A549 (cell line): ENCODE measurements at regions not wholly inside any gene's neighbourhood (a gene's known extent, or its start where the extent isn't known, plus 50 kb on each side); places are given as distances from the start of the nearest gene placed in this dataset.
"Not testable (repeated sequence)": the region's sequence is repeated elsewhere in the genome, so short reads cannot be mapped to it uniquely, and the experiment has no call there.

Source experiments
- ATAC-seq, 2 experiments: fragments of 200-7000 bp in 1 of 2; fragments of >200 bp in 1 of 2; cut with Nextera tagmentation in 1 of 2; cut with Tn5 transposase in 1 of 2; 3 replicates each; pipeline versions ENCODE4 v1.8.0 to v1.9.1; 2018 to 2020; ENCODE audit warnings: mild to moderate bottlenecking in 1 of 2, moderate library complexity in 1 of 2
- CTCF ChIA-PET: fragments of 300-600 bp; sonication (Branson Sonifier 250); formaldehyde crosslinking; extraction: SDS; loops from one replicate; lab custom pipeline; 2021; ENCODE audit warnings: antibody characterized with exemption, inconsistent platforms; lab: Yijun Ruan, JAX
- POLR2A ChIA-PET: fragments of 350-600 bp; formaldehyde crosslinking; extraction: SDS; loops from one replicate; lab custom pipeline; 2021; ENCODE audit warnings: antibody characterized with exemption, inconsistent platforms; lab: Yijun Ruan, JAX
- DNase-seq, 2 experiments: peaks; one replicate each; pipeline versions ENCODE4 v3.0.0 to v3.0.0-alpha.2; 2011 to 2016; ENCODE audit warnings: low read depth in 1 of 2, low spot score in 1 of 2
- FAIRE-seq: peaks from 2 replicates; lab custom pipeline; 2011; peaks lifted over from hg19 to GRCh38; lab: Jason Lieb, UNC
- H3K27ac ChIP-seq, 2 experiments: fragments of >200 bp; sonication (Bioruptor Twin); formaldehyde crosslinking; 3 replicates each; pipeline ENCODE4 v1.5.1; 2016 to 2017
- H3K4me1 ChIP-seq: fragments of >200 bp; sonication (Bioruptor Twin); formaldehyde crosslinking; 3 replicates; pipeline ENCODE4 v1.6.1; 2016
- H3K4me2 ChIP-seq: fragments of >200 bp; sonication (Bioruptor Twin); formaldehyde crosslinking; 3 replicates; pipeline ENCODE4 v1.6.1; 2016
- H3K4me3 ChIP-seq: fragments of >200 bp; sonication (Bioruptor Twin); formaldehyde crosslinking; 3 replicates; pipeline ENCODE4 v1.5.1; 2016
- H3K9me3 ChIP-seq: fragments of >200 bp; sonication (Bioruptor Twin); formaldehyde crosslinking; 3 replicates; pipeline ENCODE4 v1.6.1; 2016
- BHLHE40 ChIP-seq: IDR thresholded peaks from 2 replicates; pipeline ENCODE4 v1.6.1; 2012; ENCODE audit warnings: low read depth, low read length, inconsistent platforms
- CHD4 ChIP-seq: fragments of 200-600 bp; sonication (generic); IDR thresholded peaks from 2 replicates; pipeline ENCODE4 v1.6.1; 2016; ENCODE audit warnings: antibody characterized with exemption, mild to moderate bottlenecking, borderline replicate concordance
- EHF ChIP-seq: fragments of 250-450 bp; sonication (Bioruptor Pico); IDR thresholded peaks from 2 replicates; pipeline ENCODE4 v1.5.0; 2020; ENCODE audit warnings: mild to moderate bottlenecking
- FOSL2 ChIP-seq, 2 experiments: fragments of 450-650 bp in 1 of 2; fragments of >200 bp in 1 of 2; sonication (Bioruptor Twin) in 1 of 2; formaldehyde crosslinking; IDR thresholded peaks; 2 replicates each; pipeline versions ENCODE4 v1.5.0 to v1.6.1; 2016 to 2020; ENCODE audit warnings: mild to moderate bottlenecking in 1 of 2, moderate library complexity in 1 of 2
- FOXS1 ChIP-seq: fragments of 250-450 bp; sonication (Bioruptor Pico); IDR thresholded peaks from 2 replicates; pipeline ENCODE4 v1.5.0; 2020; ENCODE audit warnings: mild to moderate bottlenecking, moderate library complexity
- GATA3 ChIP-seq: IDR thresholded peaks from 2 replicates; pipeline ENCODE4 v1.6.1; 2012; ENCODE audit warnings: borderline replicate concordance
- HES2 ChIP-seq: fragments of >200 bp; sonication (Bioruptor Twin); formaldehyde crosslinking; IDR thresholded peaks from 2 replicates; pipeline ENCODE4 v1.6.1; 2016
- HEYL ChIP-seq: fragments of 250-450 bp; sonication (Bioruptor Pico); IDR thresholded peaks from 2 replicates; pipeline ENCODE4 v1.8.0; 2021; ENCODE audit warnings: mild to moderate bottlenecking, moderate library complexity
- HMGXB4 ChIP-seq: fragments of 250-450 bp; sonication (Bioruptor Pico); IDR thresholded peaks from 2 replicates; pipeline ENCODE4 v1.5.0; 2021; ENCODE audit warnings: mild to moderate bottlenecking, moderate library complexity, borderline replicate concordance
- HOXA7 ChIP-seq: fragments of 250-450 bp; sonication (Bioruptor Pico); IDR thresholded peaks from 2 replicates; pipeline ENCODE4 v1.5.0; 2020; ENCODE audit warnings: mild to moderate bottlenecking, moderate library complexity
- HOXB5 ChIP-seq: fragments of 250-450 bp; sonication (Bioruptor Pico); IDR thresholded peaks from 2 replicates; pipeline ENCODE4 v1.5.0; 2020; ENCODE audit warnings: mild to moderate bottlenecking, moderate library complexity
- MAFK ChIP-seq: fragments of 450-650 bp; IDR thresholded peaks from 2 replicates; pipeline ENCODE4 v1.6.1; 2014; ENCODE audit not compliant: partially characterized antibody
- MAZ ChIP-seq: fragments of 150-350 bp; IDR thresholded peaks from 2 replicates; pipeline ENCODE4 v1.6.1; 2014; ENCODE audit warnings: antibody characterized with exemption, low read depth, low read length, borderline replicate concordance
- NFE2L2 ChIP-seq: fragments of 150-350 bp; conservative IDR thresholded peaks from 2 replicates; pipeline ENCODE4 v1.6.1; 2014; ENCODE audit warnings: low read length
- NPAS2 ChIP-seq: fragments of 250-450 bp; sonication (Bioruptor Pico); IDR thresholded peaks from 2 replicates; pipeline ENCODE4 v1.8.0; 2022; ENCODE audit warnings: mild to moderate bottlenecking, moderate library complexity, borderline replicate concordance
- POLR2A ChIP-seq: IDR thresholded peaks from 2 replicates; pipeline ENCODE4 v1.6.1; 2012; ENCODE audit warnings: mild to moderate bottlenecking, low read length
- RAD21 ChIP-seq, 2 experiments: fragments of >200 bp in 1 of 2; sonication (Bioruptor Twin) in 1 of 2; formaldehyde crosslinking in 1 of 2; IDR thresholded peaks in 1 of 2; conservative IDR thresholded peaks in 1 of 2; 2 replicates in 1 of 2; 3 replicates in 1 of 2; pipeline ENCODE4 v1.6.1; 2012 to 2018; ENCODE audit warnings: inconsistent platforms in 1 of 2
- RARB ChIP-seq: fragments of 250-450 bp; sonication (Bioruptor Pico); IDR thresholded peaks from 2 replicates; pipeline ENCODE4 v1.8.0; 2021; ENCODE audit warnings: mild to moderate bottlenecking, moderate library complexity
- REST ChIP-seq: fragments of 200-600 bp; sonication (generic); IDR thresholded peaks from 2 replicates; pipeline ENCODE4 v1.6.1; 2016; ENCODE audit warnings: antibody characterized with exemption, mild to moderate bottlenecking, moderate library complexity
- ZFP36 ChIP-seq: fragments of 450-650 bp; IDR thresholded peaks from 2 replicates; pipeline ENCODE4 v1.6.1; 2014; ENCODE audit warnings: borderline replicate concordance; ENCODE audit not compliant: partially characterized antibody
- WGBS: methylation state at CpG from one replicate; pipeline ENCODE4 v1.1.6; 2017; ENCODE audit errors: missing lambda C conversion rate; 5-methylcytosine and 5-hydroxymethylcytosine counted together

GRCh38 chr13:58500938-58501337 lies 869.4 kb downstream of the PCDH17 start (continued):
- TF ChIP-seq REST: no peak

GRCh38 chr13:58504202-58504700 lies 872.7 kb downstream of the PCDH17 start:
- H3K9me3 ChIP-seq, POLR2A ChIA-PET: not testable (repeated sequence)

GRCh38 chr13:58505262-58505920 lies 873.8 kb downstream of the PCDH17 start:
- ATAC-seq, POLR2A ChIA-PET, CTCF ChIA-PET, H3K4me1 ChIP-seq, H3K27ac ChIP-seq, H3K9me3 ChIP-seq, FAIRE-seq, H3K4me3 ChIP-seq, H3K4me2 ChIP-seq, DNase-seq: not testable (repeated sequence)
- WGBS: 29% methylated on average over 1 of the region's 22 CpGs

More at GRCh38 chr13:58504202-58504700, 872.7 kb downstream of the PCDH17 start:
- ATAC-seq, H3K4me3 ChIP-seq, CTCF ChIA-PET, FAIRE-seq, H3K27ac ChIP-seq, H3K4me2 ChIP-seq, DNase-seq, H3K4me1 ChIP-seq: not testable (repeated sequence)
- whole genome bisulfite sequencing: 0% methylated on average over 1 of the region's 21 CpGs

GRCh38 chr13:58528351-58528750 lies 896.8 kb downstream of the PCDH17 start:
- no peaks in the 10 kb centered on the region for H3K9me3 ChIP-seq
- no peak overlapping the region for H3K27ac ChIP-seq
- H3K4me2 ChIP-seq: no peak overlapping the region
- TF ChIP-seq FOSL2 (IDR thresholded peaks at IDR 0.05) (no peak), FOSL2 (CRISPR knock-in tag; IDR thresholded peaks at IDR 0.05) (no peak), HMGXB4 (CRISPR knock-in tag) (no peak), RARB (CRISPR knock-in tag) (no peak), HOXA7 (CRISPR knock-in tag) (no peak), NPAS2 (CRISPR knock-in tag) (no peak), ZFP36 (no peak), CHD4 (no peak), POLR2A (no peak), GATA3 (no peak), HEYL (no peak), BHLHE40 (no peak), NFE2L2 (no peak), EHF (CRISPR knock-in tag) (no peak), MAZ (no peak), HOXB5 (CRISPR knock-in tag) (no peak), MAFK (no peak), FOXS1 (CRISPR knock-in tag) (no peak), RAD21 (conservative IDR thresholded peaks at IDR 0.05 in 1 of 2, IDR thresholded peaks at IDR 0.05 in 1 of 2) (no peak), HES2 (no peak)
- ChIA-PET POLR2A (no interaction called here), CTCF (interaction anchor here (0.6 kb wide), 1 partner anchor 1690 kb away, joined by 3 read pairs; no protein-coding TSS in a partner anchor)
- FAIRE-seq (no peak), DNase-seq (no peak), ATAC-seq (no peak)
- no peak overlapping the region for H3K4me3 ChIP-seq
- WGBS: 67% methylated on average over 6 of the region's 14 CpGs
- H3K4me1 ChIP-seq: no peaks in the 10 kb centered on the region
